Fibroblast of mammary gland (primary cell): ENCODE measurements at regions not wholly inside any gene's neighbourhood (a gene's known extent, or its start where the extent isn't known, plus 50 kb on each side); places are given as distances from the start of the nearest gene placed in this dataset.
A peak's percentile ranks its signal among the peaks of the same experiment; 100 is the strongest.

Experiments
- DNase-seq: peaks from one replicate; pipeline ENCODE4 v3.0.0-alpha.2; 2010; ENCODE audit warnings: low read depth
- H3K4me3 ChIP-seq: 2 replicates; pipeline ENCODE4 v1.5.1; 2011; ENCODE audit warnings: low read depth, mild to moderate bottlenecking, low read length, moderate library complexity; ENCODE audit not compliant: control insufficient read depth
- CTCF ChIP-seq: conservative IDR thresholded peaks from 2 replicates; pipeline ENCODE4 v1.5.1; 2011; ENCODE audit warnings: low read depth, low read length, inconsistent platforms; ENCODE audit not compliant: control insufficient read depth, insufficient read depth

DNA sequence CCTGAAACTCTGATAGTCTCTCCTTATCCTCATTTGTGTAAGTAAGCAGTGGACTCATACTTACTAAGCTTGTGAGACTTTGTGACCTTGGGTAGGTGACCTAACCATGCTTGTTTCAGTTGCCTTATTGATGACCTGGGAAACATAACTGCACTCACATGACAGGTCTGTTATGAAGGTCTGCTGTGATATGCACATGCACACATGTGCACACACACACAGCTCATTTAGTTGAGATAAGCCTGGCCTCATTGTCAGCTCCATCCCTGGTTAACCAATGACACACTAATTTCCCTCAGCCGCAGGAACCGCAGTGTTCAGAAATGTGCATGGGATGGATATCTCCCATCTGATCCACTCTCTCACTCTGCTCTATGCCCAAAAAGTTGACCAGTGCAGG is 177.2 kb downstream of the GPAM start:
- TF ChIP-seq CTCF = no peak
- no peak overlapping the region for H3K4me3 ChIP-seq
- no peak for DNase-seq

GRCh38 chr10:112006831-112007230 is 176.7 kb downstream of the GPAM start:
- no peak for TF ChIP-seq CTCF
- H3K4me3 ChIP-seq = no peak overlapping the region
- no peak for DNase-seq

GRCh38 chr10:112022196-112022595 is 161.4 kb downstream of the GPAM start:
- peak; percentile 21 for DNase-seq
- H3K4me3 ChIP-seq = no peak overlapping the region
- peak; percentile 20 for TF ChIP-seq CTCF

GRCh38 chr10:112024079-112024478 is 159.5 kb downstream of the GPAM start:
- H3K4me3 ChIP-seq = no peak overlapping the region
- DNase-seq = no peak
- TF ChIP-seq CTCF = no peak

- DNase-seq = no peak
- no peak overlapping the region for H3K4me3 ChIP-seq
- TF ChIP-seq CTCF = no peak
These were observed 158.3 kb downstream of the GPAM start for GRCh38 chr10:112025228-112025627.

GRCh38 chr10:112026438-112026837 is 157.1 kb downstream of the GPAM start:
- peak; percentile 15 for TF ChIP-seq CTCF

DNA sequence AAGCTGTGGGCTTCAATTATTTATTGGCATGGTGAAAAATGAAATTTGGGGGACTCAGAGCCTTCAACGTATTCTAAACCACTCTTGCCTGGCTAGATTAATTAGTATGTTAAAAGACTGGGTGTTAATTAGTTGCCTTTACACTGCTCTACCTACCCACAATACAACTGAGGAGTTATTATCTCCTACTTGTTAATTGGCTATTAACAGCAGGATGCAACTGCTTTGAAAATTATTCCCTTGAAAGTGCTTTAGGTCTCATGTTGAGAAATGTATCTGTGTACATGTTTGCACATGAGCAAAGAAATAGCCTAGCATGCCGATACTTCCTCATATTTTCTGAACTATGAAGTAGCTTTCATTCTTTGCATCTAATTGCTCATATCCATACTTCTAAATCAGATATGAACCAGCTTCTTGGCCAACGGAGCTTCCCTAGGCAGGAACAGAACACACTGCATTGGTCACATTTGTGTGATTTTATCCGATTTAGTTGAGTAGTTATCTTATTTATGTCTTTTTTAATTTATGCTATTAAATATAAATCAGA is 155.8 kb downstream of the GPAM start:
- TF ChIP-seq CTCF = no peak
- no peak for DNase-seq
- no peak overlapping the region for H3K4me3 ChIP-seq

More at GRCh38 chr10:112026438-112026837, 157.1 kb downstream of the GPAM start:
- no peak overlapping the region for H3K4me3 ChIP-seq
- DNase-seq = no peak
